ENCODE measurements at regions not wholly inside any gene's neighbourhood (a gene's known extent, or its start where the extent isn't known, plus 50 kb on each side); places are given as distances from the start of the nearest gene placed in this dataset.

DNA sequence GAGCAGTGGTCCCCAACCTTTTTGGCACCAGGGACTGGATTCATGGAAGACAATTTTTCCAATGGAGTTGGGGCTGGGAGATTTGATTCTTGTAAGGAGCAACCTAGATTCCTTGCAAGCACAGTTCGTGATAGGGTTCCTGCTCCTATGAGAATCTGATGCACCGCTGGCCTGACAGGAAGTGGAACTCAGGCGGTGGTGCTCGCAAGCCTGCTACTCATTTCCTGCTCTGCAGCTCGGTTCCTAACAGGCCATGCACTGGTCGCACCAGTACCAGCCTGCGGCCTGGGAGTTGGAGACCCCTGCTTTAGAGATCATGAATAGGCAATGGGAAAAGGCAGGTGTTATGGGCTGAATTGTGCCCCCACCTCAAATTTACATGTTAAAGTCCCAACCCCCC is 131.2 kb downstream of the PFDN4 start:
- H3K14ac ChIP-seq (ENCODE audit: insufficient read length): no peak overlapping the region
- no peak overlapping the region for H4K8ac ChIP-seq (ENCODE audit: extremely low read depth, insufficient read depth, low read length)
- 91% methylated on average over 7 of the region's 7 CpGs; no CpG with 5 or more reads in 1 of the 2 experiments for WGBS, 2 experiments (ENCODE audit: extremely low coverage in 1 of 2, insufficient coverage in 1 of 2, insufficient read length in 1 of 2, insufficient replicate concordance in 2 of 2, low coverage in 1 of 2, low lambda C conversion rate in 2 of 2, missing lambda C conversion rate in 1 of 2)
- no peak overlapping the region for H2BK120ac ChIP-seq (replicated peaks; ENCODE audit: low read depth, low read length)
- no peak overlapping the region for H2AK5ac ChIP-seq (ENCODE audit: low read depth, low read length)
- no peak overlapping the region for H2BK12ac ChIP-seq (ENCODE audit: low read depth, low read length)
- H2AFZ ChIP-seq (ENCODE audit: low read length): no peak overlapping the region
- H3K4ac ChIP-seq (replicated peaks; ENCODE audit: insufficient read length, low read depth, low read length): no peak overlapping the region
- no peaks in the 10 kb centered on the region for H3K23me2 ChIP-seq (ENCODE audit: low read depth, low read length)
- no peak overlapping the region for H3K4me3 ChIP-seq (ENCODE audit: extremely low read depth in 1 of 4, insufficient read depth in 2 of 4, low read depth in 3 of 4, low read length in 4 of 4)
- ChIA-PET POLR2A (ENCODE audit: partially characterized antibody) (no interaction called here), CTCF (ENCODE audit: partially characterized antibody) (interaction anchor here (0.9 kb wide), 1 partner anchor 10 kb away, joined by 3 read pairs; no protein-coding TSS in a partner anchor)
- DNase-seq (ENCODE audit: low read depth in 1 of 2, low spot score in 2 of 2) (no peak), FAIRE-seq (no peak)
- no peak overlapping the region for H2BK5ac ChIP-seq (ENCODE audit: low read depth, low read length)
- H4K91ac ChIP-seq (replicated peaks; ENCODE audit: insufficient read length, low read length): no peak overlapping the region
- H3K79me1 ChIP-seq (ENCODE audit: low read depth, low read length): no peaks in the 10 kb centered on the region
- no peaks in the 10 kb centered on the region for H3K27me3 ChIP-seq (replicated peaks in 1 of 4; ENCODE audit: control insufficient read depth in 3 of 4, extremely low read depth in 1 of 4, insufficient read depth in 3 of 4, low read length in 3 of 4)
- H2BK15ac ChIP-seq (ENCODE audit: low read length): no peak overlapping the region
- H4K5ac ChIP-seq (ENCODE audit: insufficient read length, low read depth, low read length): no peak overlapping the region
- no peak overlapping the region for H3K4me2 ChIP-seq (ENCODE audit: insufficient read depth in 1 of 2, low read depth in 2 of 2, low read length in 2 of 2)
- no peak overlapping the region for H2BK20ac ChIP-seq (ENCODE audit: low read length)
- no peaks in the 10 kb centered on the region for H3K36me3 ChIP-seq (ENCODE audit: control insufficient read depth in 2 of 4, insufficient read depth in 4 of 4, low read length in 3 of 4)
- no peaks in the 10 kb centered on the region for H3K79me2 ChIP-seq (ENCODE audit: control insufficient read depth in 1 of 2, insufficient read depth in 2 of 2, low read length in 2 of 2)
- no peak overlapping the region for H3K9ac ChIP-seq (replicated peaks in 1 of 4; ENCODE audit: extremely low read depth in 1 of 4, low read depth in 3 of 4, low read length in 3 of 4)
- no peaks in the 10 kb centered on the region for H3K4me1 ChIP-seq (replicated peaks in 1 of 4; ENCODE audit: control insufficient read depth in 3 of 4, insufficient read depth in 4 of 4, low read length in 3 of 4)
- H3K56ac ChIP-seq (replicated peaks; ENCODE audit: insufficient read length, low read depth, low read length): no peak overlapping the region
- no peak overlapping the region for H3K23ac ChIP-seq (ENCODE audit: insufficient read length)
- no peak overlapping the region for H3K27ac ChIP-seq (ENCODE audit: low read depth, low read length)
- H3K9me3 ChIP-seq (ENCODE audit: insufficient read depth in 2 of 2, low read depth in 1 of 2, low read length in 1 of 2): no peaks in the 10 kb centered on the region
- no peak overlapping the region for H3K18ac ChIP-seq (ENCODE audit: extremely low read depth, low read length)
- H4K20me1 ChIP-seq (replicated peaks in 1 of 2; ENCODE audit: control insufficient read depth in 1 of 2, insufficient read depth in 2 of 2, low read length in 2 of 2): no peaks in the 10 kb centered on the region
- TF ChIP-seq SRF (IDR thresholded peaks at IDR 0.05; ENCODE audit: low read depth, low read length): no peak
- no peak for TF ChIP-seq SP2 (IDR thresholded peaks at IDR 0.05; ENCODE audit: low read length)
- TF ChIP-seq NRF1 (IDR thresholded peaks at IDR 0.05; ENCODE audit: low read depth, low read length): no peak
- TF ChIP-seq RXRA (IDR thresholded peaks at IDR 0.05; ENCODE audit: insufficient read depth, low read depth, low read length): no peak
- TF ChIP-seq, protein P1, sequence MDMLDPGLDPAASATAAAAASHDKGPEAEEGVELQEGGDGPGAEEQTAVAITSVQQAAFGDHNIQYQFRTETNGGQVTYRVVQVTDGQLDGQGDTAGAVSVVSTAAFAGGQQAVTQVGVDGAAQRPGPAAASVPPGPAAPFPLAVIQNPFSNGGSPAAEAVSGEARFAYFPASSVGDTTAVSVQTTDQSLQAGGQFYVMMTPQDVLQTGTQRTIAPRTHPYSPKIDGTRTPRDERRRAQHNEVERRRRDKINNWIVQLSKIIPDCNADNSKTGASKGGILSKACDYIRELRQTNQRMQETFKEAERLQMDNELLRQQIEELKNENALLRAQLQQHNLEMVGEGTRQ (IDR thresholded peaks at IDR 0.05; ENCODE audit: low read length): no peak
- no peak for TF ChIP-seq RAD21 (IDR thresholded peaks at IDR 0.05 in 1 of 2, conservative IDR thresholded peaks at IDR 0.05 in 1 of 2; ENCODE audit: low read depth in 2 of 2, low read length in 2 of 2)
- TF ChIP-seq, protein P2, sequence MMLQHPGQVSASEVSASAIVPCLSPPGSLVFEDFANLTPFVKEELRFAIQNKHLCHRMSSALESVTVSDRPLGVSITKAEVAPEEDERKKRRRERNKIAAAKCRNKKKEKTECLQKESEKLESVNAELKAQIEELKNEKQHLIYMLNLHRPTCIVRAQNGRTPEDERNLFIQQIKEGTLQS (IDR thresholded peaks at IDR 0.05; ENCODE audit: insufficient read depth, low read depth, low read length): no peak
- TF ChIP-seq BACH1 (IDR thresholded peaks at IDR 0.05; ENCODE audit: low read length): no peak
- TF ChIP-seq GTF2F1 (IDR thresholded peaks at IDR 0.05; ENCODE audit: borderline replicate concordance, low read depth, low read length): no peak
- no peak for TF ChIP-seq RFX5 (IDR thresholded peaks at IDR 0.05; ENCODE audit: borderline replicate concordance, low read depth, low read length)
- no peak for TF ChIP-seq ASH2L (IDR thresholded peaks at IDR 0.05; ENCODE audit: low read length)
- TF ChIP-seq TEAD4 (IDR thresholded peaks at IDR 0.05; ENCODE audit: low read depth, low read length): no peak
- TF ChIP-seq FOSL1 (IDR thresholded peaks at IDR 0.05; ENCODE audit: insufficient read depth, low read depth, low read length): no peak
- TF ChIP-seq SIRT6 (IDR thresholded peaks at IDR 0.05; ENCODE audit: low read length): no peak

All from H1 (cell line).